ENCODE measurements at regions not wholly inside any gene's neighbourhood (a gene's known extent, or its start where the extent isn't known, plus 50 kb on each side); places are given as distances from the start of the nearest gene placed in this dataset.

- H3K9me3 Mint-ChIP-seq = no peaks in the 10 kb centered on the region
- no peaks in the 10 kb centered on the region for H3K27me3 Mint-ChIP-seq
- intact Hi-C loops (cut with micrococcal nuclease) = no loop called here
- H3K27ac Mint-ChIP-seq = no peak overlapping the region
- H3K4me3 Mint-ChIP-seq = no peak overlapping the region
- no peaks in the 10 kb centered on the region for H3K4me1 Mint-ChIP-seq
- H3K36me3 Mint-ChIP-seq (ENCODE audit: low read depth) = no peaks in the 10 kb centered on the region
- no peak for DNase-seq
These were observed 511.4 kb upstream of the KLF12 start for GRCh38 chr13:74645586-74645985.

- Mint-ChIP-seq H3K27me3 (no peaks in the 10 kb centered on the region), H3K27ac (no peak overlapping the region), H3K4me1 (no peaks in the 10 kb centered on the region), H3K4me3 (no peak overlapping the region), H3K36me3 (ENCODE audit: low read depth) (no peaks in the 10 kb centered on the region), H3K9me3 (no peaks in the 10 kb centered on the region)
- no peak for DNase-seq
- intact Hi-C loops (cut with micrococcal nuclease) = no loop called here
These were observed 510.0 kb upstream of the KLF12 start for GRCh38 chr13:74644229-74644628.

- H3K4me3 Mint-ChIP-seq = no peak overlapping the region
- H3K9me3 Mint-ChIP-seq = no peaks in the 10 kb centered on the region
- no peak overlapping the region for H3K27ac Mint-ChIP-seq
- intact Hi-C loops (cut with micrococcal nuclease) = no loop called here
- no peaks in the 10 kb centered on the region for H3K4me1 Mint-ChIP-seq
- no peaks in the 10 kb centered on the region for H3K27me3 Mint-ChIP-seq
- no peak for DNase-seq
- no peaks in the 10 kb centered on the region for H3K36me3 Mint-ChIP-seq (ENCODE audit: low read depth)
These were observed 507.4 kb upstream of the KLF12 start for GRCh38 chr13:74641586-74641985.

GRCh38 chr13:74633734-74634133 is 499.5 kb upstream of the KLF12 start:
- H3K9me3 Mint-ChIP-seq = no peaks in the 10 kb centered on the region
- DNase-seq = no peak

GRCh38 chr13:74629985-74630384 is 495.8 kb upstream of the KLF12 start:
- no peak overlapping the region for H3K4me3 Mint-ChIP-seq
- DNase-seq = no peak
- no peaks in the 10 kb centered on the region for H3K4me1 Mint-ChIP-seq
- no peaks in the 10 kb centered on the region for H3K27me3 Mint-ChIP-seq
- peaks cover 3% of the 10 kb centered on the region for H3K9me3 Mint-ChIP-seq
- H3K27ac Mint-ChIP-seq = no peak overlapping the region
- no peaks in the 10 kb centered on the region for H3K36me3 Mint-ChIP-seq (ENCODE audit: low read depth)
- intact Hi-C loops (cut with micrococcal nuclease) = no loop called here

More at GRCh38 chr13:74633734-74634133, 499.5 kb upstream of the KLF12 start:
- intact Hi-C loops (cut with micrococcal nuclease) = no loop called here
- Mint-ChIP-seq H3K27ac (no peak overlapping the region), H3K4me1 (no peaks in the 10 kb centered on the region), H3K4me3 (no peak overlapping the region), H3K27me3 (no peaks in the 10 kb centered on the region), H3K36me3 (ENCODE audit: low read depth) (no peaks in the 10 kb centered on the region)

GRCh38 chr13:74625541-74625940 is 491.3 kb upstream of the KLF12 start:
- DNase-seq = no peak
- Mint-ChIP-seq H3K27ac (no peak overlapping the region), H3K9me3 (peaks cover 3% of the 10 kb centered on the region), H3K27me3 (no peaks in the 10 kb centered on the region), H3K4me3 (no peak overlapping the region), H3K36me3 (ENCODE audit: low read depth) (no peaks in the 10 kb centered on the region), H3K4me1 (no peaks in the 10 kb centered on the region)
- intact Hi-C loops (cut with micrococcal nuclease) = no loop called here

GRCh38 chr13:74623761-74624160 is 489.6 kb upstream of the KLF12 start:
- Mint-ChIP-seq H3K4me3 (no peak overlapping the region), H3K27me3 (no peaks in the 10 kb centered on the region), H3K4me1 (no peaks in the 10 kb centered on the region), H3K9me3 (peaks cover 3% of the 10 kb centered on the region), H3K36me3 (ENCODE audit: low read depth) (no peaks in the 10 kb centered on the region), H3K27ac (no peak overlapping the region)
- intact Hi-C loops (cut with micrococcal nuclease) = no loop called here
- DNase-seq = no peak

GRCh38 chr13:74622284-74622683 is 488.1 kb upstream of the KLF12 start:
- no peaks in the 10 kb centered on the region for H3K27me3 Mint-ChIP-seq
- no peaks in the 10 kb centered on the region for H3K4me1 Mint-ChIP-seq
- DNase-seq = no peak
- intact Hi-C loops (cut with micrococcal nuclease) = no loop called here
- no peaks in the 10 kb centered on the region for H3K36me3 Mint-ChIP-seq (ENCODE audit: low read depth)
- H3K27ac Mint-ChIP-seq = no peak overlapping the region
- H3K9me3 Mint-ChIP-seq = peaks cover 3% of the 10 kb centered on the region
- H3K4me3 Mint-ChIP-seq = no peak overlapping the region

- H3K4me1 Mint-ChIP-seq = no peaks in the 10 kb centered on the region
- no peak for DNase-seq
- H3K9me3 Mint-ChIP-seq = no peaks in the 10 kb centered on the region
- intact Hi-C loops (cut with micrococcal nuclease) = no loop called here
- no peak overlapping the region for H3K4me3 Mint-ChIP-seq
- H3K27ac Mint-ChIP-seq = no peak overlapping the region
- H3K27me3 Mint-ChIP-seq = no peaks in the 10 kb centered on the region
- no peaks in the 10 kb centered on the region for H3K36me3 Mint-ChIP-seq (ENCODE audit: low read depth)
These were observed 486.5 kb upstream of the KLF12 start for GRCh38 chr13:74620711-74621110.

- no peak for DNase-seq
- H3K36me3 Mint-ChIP-seq (ENCODE audit: low read depth) = no peaks in the 10 kb centered on the region
- H3K9me3 Mint-ChIP-seq = no peaks in the 10 kb centered on the region
- H3K27ac Mint-ChIP-seq = no peak overlapping the region
- H3K4me3 Mint-ChIP-seq = no peak overlapping the region
- H3K4me1 Mint-ChIP-seq = no peaks in the 10 kb centered on the region
- intact Hi-C loops (cut with micrococcal nuclease) = no loop called here
- H3K27me3 Mint-ChIP-seq = no peaks in the 10 kb centered on the region
These were observed 486.1 kb upstream of the KLF12 start for GRCh38 chr13:74620308-74620707.

GRCh38 chr13:74597526-74597925 is 463.3 kb upstream of the KLF12 start:
- Mint-ChIP-seq H3K4me3 (no peak overlapping the region), H3K27ac (no peak overlapping the region), H3K9me3 (no peaks in the 10 kb centered on the region), H3K36me3 (ENCODE audit: low read depth) (no peaks in the 10 kb centered on the region), H3K4me1 (no peaks in the 10 kb centered on the region), H3K27me3 (no peaks in the 10 kb centered on the region)
- intact Hi-C loops (cut with micrococcal nuclease) = no loop called here
- DNase-seq = no peak

GRCh38 chr13:74596691-74597090 is 462.5 kb upstream of the KLF12 start:
- intact Hi-C loops (cut with micrococcal nuclease) = no loop called here
- Mint-ChIP-seq H3K27me3 (no peaks in the 10 kb centered on the region), H3K27ac (no peak overlapping the region), H3K9me3 (no peaks in the 10 kb centered on the region), H3K4me3 (no peak overlapping the region), H3K36me3 (ENCODE audit: low read depth) (no peaks in the 10 kb centered on the region), H3K4me1 (no peaks in the 10 kb centered on the region)
- DNase-seq = no peak

- no peak overlapping the region for H3K27ac Mint-ChIP-seq
- intact Hi-C loops (cut with micrococcal nuclease) = no loop called here
- no peaks in the 10 kb centered on the region for H3K27me3 Mint-ChIP-seq
- H3K4me1 Mint-ChIP-seq = no peaks in the 10 kb centered on the region
- no peaks in the 10 kb centered on the region for H3K9me3 Mint-ChIP-seq
- no peak overlapping the region for H3K4me3 Mint-ChIP-seq
- no peaks in the 10 kb centered on the region for H3K36me3 Mint-ChIP-seq (ENCODE audit: low read depth)
- DNase-seq = no peak
These were observed 459.5 kb upstream of the KLF12 start for GRCh38 chr13:74593688-74594087.

GRCh38 chr13:74586847-74587246 is 452.6 kb upstream of the KLF12 start:
- Mint-ChIP-seq H3K27ac (no peak overlapping the region), H3K27me3 (peaks cover 2% of the 10 kb centered on the region), H3K36me3 (ENCODE audit: low read depth) (no peaks in the 10 kb centered on the region), H3K4me1 (no peaks in the 10 kb centered on the region), H3K9me3 (no peaks in the 10 kb centered on the region), H3K4me3 (no peak overlapping the region)
- no peak for DNase-seq
- intact Hi-C loops (cut with micrococcal nuclease) = no loop called here

GRCh38 chr13:74576420-74576819 is 442.2 kb upstream of the KLF12 start:
- peak overlapping the region; percentile 63 for H3K4me3 Mint-ChIP-seq
- peaks cover 38% of the 10 kb centered on the region for H3K27me3 Mint-ChIP-seq
- no peak overlapping the region for H3K27ac Mint-ChIP-seq
- no peaks in the 10 kb centered on the region for H3K9me3 Mint-ChIP-seq
- intact Hi-C loops (cut with micrococcal nuclease) = no loop called here
- no peaks in the 10 kb centered on the region for H3K36me3 Mint-ChIP-seq (ENCODE audit: low read depth)
- peaks cover 7% of the 10 kb centered on the region for H3K4me1 Mint-ChIP-seq
- DNase-seq = no peak

All from activated CD4-positive, alpha-beta T cell treated with anti-CD3 and anti-CD28 coated beads, Interleukin-2, amount 10 ng/mL, durations not matched to agents 24 days and 14 days (primary cell).